ENCODE measurements at regions not wholly inside any gene's neighbourhood (a gene's known extent, or its start where the extent isn't known, plus 50 kb on each side); places are given as distances from the start of the nearest gene placed in this dataset.

DNA sequence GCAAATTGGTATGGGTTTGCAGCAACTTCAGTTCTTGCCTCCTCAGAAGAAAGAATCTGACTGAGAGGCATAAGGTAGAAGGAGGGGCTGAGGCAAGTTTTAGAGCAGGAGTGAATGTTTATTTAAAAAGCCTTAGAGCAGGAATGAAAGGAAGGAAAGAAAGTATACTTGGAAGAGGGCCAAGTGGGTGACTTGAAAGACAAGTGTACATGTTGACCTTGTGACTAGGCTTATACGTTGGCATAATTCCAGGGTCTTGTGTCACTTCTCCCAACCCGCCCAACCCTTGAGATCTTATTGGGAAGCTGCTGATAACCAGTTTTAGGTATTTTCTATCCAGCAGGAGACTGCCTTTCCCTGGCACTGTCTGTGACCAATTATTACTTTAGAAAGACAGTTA lies 436.9 kb upstream of the ZNF717 start:
- TF ChIP-seq, protein P1, sequence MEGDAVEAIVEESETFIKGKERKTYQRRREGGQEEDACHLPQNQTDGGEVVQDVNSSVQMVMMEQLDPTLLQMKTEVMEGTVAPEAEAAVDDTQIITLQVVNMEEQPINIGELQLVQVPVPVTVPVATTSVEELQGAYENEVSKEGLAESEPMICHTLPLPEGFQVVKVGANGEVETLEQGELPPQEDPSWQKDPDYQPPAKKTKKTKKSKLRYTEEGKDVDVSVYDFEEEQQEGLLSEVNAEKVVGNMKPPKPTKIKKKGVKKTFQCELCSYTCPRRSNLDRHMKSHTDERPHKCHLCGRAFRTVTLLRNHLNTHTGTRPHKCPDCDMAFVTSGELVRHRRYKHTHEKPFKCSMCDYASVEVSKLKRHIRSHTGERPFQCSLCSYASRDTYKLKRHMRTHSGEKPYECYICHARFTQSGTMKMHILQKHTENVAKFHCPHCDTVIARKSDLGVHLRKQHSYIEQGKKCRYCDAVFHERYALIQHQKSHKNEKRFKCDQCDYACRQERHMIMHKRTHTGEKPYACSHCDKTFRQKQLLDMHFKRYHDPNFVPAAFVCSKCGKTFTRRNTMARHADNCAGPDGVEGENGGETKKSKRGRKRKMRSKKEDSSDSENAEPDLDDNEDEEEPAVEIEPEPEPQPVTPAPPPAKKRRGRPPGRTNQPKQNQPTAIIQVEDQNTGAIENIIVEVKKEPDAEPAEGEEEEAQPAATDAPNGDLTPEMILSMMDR (IDR thresholded peaks at IDR 0.05; ENCODE audit: insufficient read depth, missing control alignments): no peak
- DNase-seq (ENCODE audit: insufficient read length, low spot score) (no peak), FAIRE-seq (no peak)

DNA sequence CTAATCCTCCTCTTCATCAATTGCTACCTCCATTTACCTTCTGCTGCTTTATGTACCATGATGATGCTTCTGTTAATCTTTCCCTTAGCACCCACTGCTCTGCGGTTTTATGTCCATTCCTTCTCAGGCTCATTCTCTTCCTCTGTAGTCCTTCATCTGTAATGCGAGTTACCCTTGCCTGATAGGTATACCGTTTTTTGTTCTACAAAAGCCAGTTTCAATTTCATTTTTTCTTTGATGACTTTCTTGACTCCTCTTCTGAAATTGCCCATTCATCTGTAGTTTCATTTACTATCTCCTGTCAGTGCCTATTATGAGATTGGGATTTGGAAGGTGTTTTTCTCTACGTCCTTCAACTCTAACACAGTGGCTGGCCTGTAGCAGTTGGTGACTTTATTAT lies 445.9 kb upstream of the ZNF717 start:
- no peak for FAIRE-seq
- TF ChIP-seq, protein P1 (IDR thresholded peaks at IDR 0.05; ENCODE audit: insufficient read depth, missing control alignments): no peak
- DNase-seq (ENCODE audit: insufficient read length, low spot score): no peak

DNA sequence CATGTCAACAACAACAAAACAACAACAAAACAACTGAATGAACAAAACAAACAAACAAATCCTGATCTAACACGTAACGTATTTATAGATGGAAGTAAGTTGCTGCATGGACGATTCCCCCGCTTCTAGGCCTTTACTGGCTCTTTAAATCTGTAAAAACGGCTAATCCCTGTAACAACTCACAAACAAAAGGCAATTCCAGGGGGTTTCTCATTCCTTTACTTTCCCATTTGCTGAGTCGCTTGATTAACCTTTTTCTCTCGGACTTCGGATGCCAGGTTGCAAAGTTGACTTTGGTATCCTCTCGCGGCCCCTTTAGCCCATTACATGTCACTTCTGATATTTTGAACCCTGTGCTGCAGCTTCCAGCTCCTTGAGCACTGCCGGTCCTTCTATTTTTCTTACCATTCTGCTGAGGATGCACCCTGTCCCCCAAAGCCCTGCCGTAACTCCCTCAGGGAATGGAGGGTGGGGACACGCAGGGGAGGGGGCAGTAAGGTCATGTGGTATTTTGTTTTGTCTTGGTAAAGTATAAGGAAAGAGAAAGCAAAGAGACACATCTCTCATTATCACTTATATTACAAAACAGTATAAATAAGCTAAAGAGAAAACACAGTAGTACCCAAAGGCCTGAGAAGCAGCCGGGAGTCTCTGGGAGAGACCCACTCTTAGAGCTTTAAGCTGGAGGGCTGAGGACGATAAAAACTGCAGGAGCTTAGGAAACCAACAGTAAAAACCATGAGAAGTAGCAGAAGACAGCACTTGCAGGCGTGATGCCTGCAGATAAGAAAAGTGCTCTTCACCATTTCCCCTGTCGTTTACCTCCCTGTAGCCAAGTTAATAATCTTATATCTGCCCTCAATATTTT lies 457.8 kb upstream of the ZNF717 start:
- FAIRE-seq (no peak), DNase-seq (ENCODE audit: insufficient read length, low spot score) (no peak)
- TF ChIP-seq, protein P1 (IDR thresholded peaks at IDR 0.05; ENCODE audit: insufficient read depth, missing control alignments): no peak

DNA sequence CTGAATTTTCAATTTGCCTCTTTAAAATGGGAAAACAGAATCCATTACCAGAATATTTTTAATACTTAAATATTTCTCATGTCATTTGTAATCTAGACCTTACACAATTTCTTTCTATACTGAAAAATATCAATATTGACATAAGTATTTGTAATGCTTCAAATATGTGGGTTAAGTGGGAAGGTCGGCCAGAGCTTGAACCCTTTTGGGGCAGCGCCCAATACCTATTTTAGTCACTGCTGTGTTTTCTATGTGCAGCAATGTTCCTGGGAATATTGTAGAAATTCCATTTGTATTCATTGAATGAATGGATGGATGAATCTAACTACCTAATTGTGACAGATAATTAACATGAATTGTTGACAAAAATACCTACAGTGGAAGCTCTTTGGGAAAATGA lies 459.7 kb upstream of the ZNF717 start:
- FAIRE-seq (no peak), DNase-seq (ENCODE audit: insufficient read length, low spot score) (no peak)
- TF ChIP-seq, protein P1 (IDR thresholded peaks at IDR 0.05; ENCODE audit: insufficient read depth, missing control alignments): no peak

DNA sequence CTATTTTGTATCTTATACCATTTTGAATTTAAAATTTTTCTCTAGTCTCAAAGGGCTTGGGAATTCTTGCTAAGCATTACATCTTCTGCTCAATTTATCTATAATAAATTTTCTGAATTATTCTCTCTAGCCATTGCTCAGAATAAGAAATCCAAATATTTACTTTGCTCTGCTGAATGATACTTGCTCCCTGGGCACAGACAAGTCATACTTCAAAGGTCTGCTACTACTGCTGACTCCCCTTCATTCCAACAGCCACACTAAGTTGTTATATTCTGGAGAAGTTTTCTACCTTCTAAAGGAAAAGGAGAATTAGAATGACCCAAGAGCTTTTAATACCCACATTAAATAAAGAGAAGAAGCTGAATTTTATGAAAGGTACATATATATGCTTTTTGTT lies 460.3 kb upstream of the ZNF717 start:
- TF ChIP-seq, protein P1 (IDR thresholded peaks at IDR 0.05; ENCODE audit: insufficient read depth, missing control alignments): no peak
- DNase-seq (ENCODE audit: insufficient read length, low spot score) (no peak), FAIRE-seq (no peak)

DNA sequence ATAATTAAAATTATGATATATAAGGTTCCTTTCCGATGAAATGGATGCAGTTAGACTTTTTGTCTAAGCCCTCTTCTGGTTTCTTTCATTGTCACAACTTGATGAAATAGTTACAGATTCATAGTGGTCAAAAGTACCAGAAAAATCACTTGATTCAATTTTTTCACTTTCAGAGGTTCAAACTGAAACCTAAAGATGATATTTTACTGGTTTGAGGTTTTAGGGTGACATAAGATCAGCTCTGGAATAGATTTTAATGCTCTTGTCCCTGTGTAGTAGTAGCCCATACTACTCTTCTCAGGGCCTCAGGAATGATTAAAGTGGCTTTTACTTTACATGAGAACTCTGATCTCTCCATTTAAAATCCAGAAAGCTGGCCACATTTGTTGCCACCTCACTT lies 479.1 kb upstream of the ZNF717 start:
- no peak for DNase-seq (ENCODE audit: insufficient read length, low spot score)
- TF ChIP-seq, protein P1 (IDR thresholded peaks at IDR 0.05; ENCODE audit: insufficient read depth, missing control alignments): no peak
- FAIRE-seq: no peak

DNA sequence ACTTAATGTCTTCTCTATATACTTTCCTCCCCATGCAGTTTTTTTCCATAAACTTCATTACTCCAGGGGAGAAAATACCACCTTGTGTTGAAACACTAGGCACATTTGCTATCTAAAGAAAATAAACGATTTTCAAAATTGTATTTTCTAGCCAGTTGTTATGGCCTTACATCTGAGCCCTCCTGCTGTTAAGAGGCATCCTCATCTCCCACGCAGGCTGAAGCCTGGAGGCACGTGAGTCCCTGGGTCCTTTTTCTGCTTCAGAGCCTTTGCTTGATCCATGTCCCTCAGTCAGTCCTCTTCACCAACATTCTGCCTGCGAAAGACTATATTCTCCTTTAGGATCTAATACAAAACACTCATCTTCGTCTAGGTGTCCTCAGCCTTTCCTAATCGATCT lies 479.6 kb upstream of the ZNF717 start:
- TF ChIP-seq, protein P1 (IDR thresholded peaks at IDR 0.05; ENCODE audit: insufficient read depth, missing control alignments): no peak
- DNase-seq (ENCODE audit: insufficient read length, low spot score): no peak
- FAIRE-seq: no peak

All from D721Med (cell line).